GM18517 (cell line): ENCODE measurements at regions not wholly inside any gene's neighbourhood (a gene's known extent, or its start where the extent isn't known, plus 50 kb on each side); places are given as distances from the start of the nearest gene placed in this dataset.

ENCODE experiments used
- ATAC-seq: cut with Tn5 transposase; IDR thresholded peaks from one replicate; pipeline ENCODE4 v1.9.1; 2021; ENCODE audit warnings: mild to moderate bottlenecking, moderate library complexity; ENCODE audit not compliant: unreplicated experiment

DNA sequence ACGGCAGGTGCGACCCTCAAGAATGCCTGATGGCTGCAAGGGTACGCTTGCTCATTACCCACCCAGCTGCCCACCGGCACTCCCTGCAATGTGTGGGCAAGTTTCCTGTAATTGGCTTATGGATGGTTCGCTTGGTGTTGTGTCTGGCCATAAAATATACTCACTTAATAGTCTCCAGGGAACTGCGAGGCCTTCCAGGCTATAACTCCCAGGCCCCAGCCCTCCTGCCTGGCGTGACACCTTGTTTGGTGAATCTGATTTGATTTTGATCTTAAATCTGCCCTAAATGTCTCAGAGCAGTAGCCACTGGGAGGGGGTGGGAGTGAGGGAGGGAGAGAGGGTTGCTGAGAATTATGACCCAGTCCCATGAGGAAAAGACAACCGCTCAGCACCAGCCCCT, 572.2 kb downstream of the BUD13 start:
- ATAC-seq = no peak

DNA sequence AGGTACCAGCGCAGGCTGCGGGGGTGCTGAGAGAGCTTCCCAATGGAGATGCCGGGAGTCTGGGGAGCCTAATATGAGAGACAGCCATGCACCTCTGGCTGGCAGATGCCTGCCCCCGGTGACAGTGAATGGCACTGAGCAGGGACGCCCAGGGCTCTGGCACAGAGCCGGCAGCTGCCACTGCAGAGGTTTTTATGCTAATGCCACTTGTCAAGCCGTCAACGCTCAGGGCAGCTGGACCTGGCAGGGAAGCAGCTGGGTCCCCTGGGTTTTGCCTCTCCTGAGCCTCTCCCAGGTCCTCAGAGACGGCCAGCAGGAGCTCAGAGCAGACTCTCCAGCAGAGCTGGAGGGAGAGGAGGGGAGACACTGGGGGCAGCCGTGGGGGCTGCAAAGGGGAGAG, 573.6 kb downstream of the BUD13 start:
- no peak for ATAC-seq

- ATAC-seq = no peak
These were observed 578.5 kb downstream of the BUD13 start for GRCh38 chr11:116194156-116194904.

- ATAC-seq = no peak
These were observed 579.3 kb downstream of the BUD13 start for GRCh38 chr11:116193321-116194131.

DNA sequence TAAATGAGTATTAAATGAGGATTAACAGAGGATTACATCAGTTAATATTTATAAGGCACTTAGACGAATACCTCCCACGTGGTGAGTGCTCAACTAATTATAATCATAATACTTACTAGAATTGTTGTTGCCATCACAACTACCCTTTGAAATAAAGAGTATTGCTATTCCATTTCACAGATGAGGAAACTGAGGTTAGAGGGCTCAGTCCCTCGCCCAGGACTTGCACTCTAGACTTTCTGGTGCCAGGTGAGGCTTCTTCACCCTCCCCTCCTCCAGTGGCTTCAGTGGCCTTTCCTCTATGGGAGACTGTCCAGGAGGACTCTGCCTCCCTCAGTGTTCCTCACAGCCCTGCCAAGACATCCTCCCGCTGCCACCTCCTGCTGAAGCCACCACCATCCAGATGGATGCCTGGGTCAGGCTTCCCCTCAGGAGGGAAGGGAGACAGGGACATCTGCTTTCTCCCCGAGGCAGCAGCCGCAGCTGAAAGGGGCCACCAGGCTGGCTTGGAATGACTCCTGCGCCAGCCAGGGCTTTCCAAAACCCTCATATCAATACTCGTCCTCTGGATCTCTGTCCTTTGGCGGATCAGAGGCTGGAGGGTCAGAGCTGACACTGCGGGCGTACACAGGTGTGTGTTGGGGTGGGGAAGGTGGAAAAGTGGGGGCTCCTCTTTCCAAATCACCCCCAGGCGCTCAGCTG, 580.1 kb downstream of the BUD13 start:
- ATAC-seq = no peak

- no peak for ATAC-seq
These were observed 581.9 kb downstream of the BUD13 start for GRCh38 chr11:116190861-116191260.

- no peak for ATAC-seq
These were observed 583.2 kb downstream of the BUD13 start for GRCh38 chr11:116189408-116190170.

DNA sequence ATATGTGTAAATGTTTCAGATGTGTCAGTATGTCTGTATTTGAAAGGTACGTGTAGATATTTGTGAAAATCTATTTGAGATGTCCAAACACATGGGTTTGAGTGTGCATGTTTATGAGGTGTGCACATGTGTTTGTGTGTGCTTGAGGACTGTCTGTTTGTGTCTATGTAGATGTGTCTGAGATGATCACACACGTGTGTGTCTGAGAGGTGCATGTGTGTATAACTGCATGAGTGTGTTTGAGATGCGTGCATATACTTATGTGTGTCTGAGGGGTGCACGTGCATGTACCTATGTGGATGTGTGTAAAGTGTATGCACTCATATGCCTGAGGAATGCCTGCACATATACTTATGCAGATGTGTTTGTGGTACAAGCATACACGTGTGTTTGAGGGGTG, 584.4 kb downstream of the BUD13 start:
- ATAC-seq = no peak

- ATAC-seq = no peak
These were observed 585.8 kb downstream of the BUD13 start for GRCh38 chr11:116187026-116187425.

DNA sequence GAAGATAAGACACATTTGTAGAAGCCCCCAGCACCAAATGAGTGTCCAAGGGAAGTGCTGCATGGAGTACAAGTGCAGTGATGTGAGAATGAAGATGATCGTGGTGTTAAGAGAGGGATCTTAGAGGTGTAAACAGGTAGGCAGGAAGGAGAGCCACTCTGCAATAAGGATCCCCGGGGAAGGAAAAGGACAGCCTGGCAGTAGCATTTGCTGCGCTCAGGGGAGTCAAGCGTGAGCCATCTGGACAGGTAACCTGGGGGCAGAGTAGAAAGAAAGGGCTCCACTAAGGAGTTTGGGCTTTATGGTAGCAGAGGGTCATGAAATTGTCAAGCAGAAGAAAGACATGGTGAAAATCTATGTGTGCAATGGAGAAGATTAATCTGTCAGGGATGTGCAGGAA, 587.2 kb downstream of the BUD13 start:
- no peak for ATAC-seq

DNA sequence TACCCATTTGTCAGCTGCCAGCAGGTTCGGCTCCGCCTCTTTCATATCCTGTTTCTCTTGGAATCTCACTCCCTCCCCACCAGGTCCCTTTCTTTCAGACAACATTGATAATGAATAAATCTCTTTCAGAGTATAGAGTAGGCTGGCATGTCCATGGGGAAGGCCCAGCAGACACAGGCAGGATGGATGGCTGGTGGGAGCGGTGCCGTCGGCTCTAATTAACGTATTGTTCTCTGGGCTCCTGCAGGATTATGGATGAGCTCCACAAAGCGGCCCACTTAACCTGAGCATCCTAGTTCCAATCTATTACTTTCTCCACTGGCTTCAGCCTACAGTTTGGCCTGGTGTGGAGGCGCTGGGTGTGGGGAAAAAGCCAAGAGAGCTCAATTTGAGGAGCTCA, 588.0 kb downstream of the BUD13 start:
- ATAC-seq = no peak

DNA sequence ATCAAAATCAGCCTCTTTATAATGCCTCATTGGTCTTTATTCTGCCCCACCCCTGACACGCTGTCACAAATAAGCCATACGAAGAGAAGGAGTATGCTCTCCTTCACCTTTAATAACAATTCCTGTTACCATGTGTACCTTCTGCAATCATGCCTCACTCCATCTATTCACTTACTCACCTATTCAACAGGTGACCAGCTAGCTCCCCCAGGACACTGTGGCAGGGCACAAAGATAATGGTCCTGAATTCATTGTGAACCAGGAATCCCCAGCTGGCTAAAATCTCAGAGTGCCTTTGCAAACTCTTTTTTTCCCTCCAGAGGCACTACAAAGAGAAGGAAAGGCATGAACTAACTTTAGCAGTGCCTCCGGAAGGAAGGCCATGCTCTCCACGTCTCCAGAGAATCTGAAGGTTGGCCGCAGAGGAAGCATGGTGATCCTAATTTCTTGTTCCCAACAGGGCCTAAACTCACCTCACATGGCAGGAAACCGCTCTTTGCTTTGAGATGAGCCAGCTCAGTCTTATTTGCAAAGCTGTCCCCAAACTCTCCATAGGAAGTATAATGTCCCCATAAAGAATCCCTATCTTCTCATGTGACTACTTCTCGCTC, 590.3 kb downstream of the BUD13 start:
- no peak for ATAC-seq

GRCh38 chr11:116180806-116181600, 591.8 kb downstream of the BUD13 start:
- ATAC-seq = no peak

DNA sequence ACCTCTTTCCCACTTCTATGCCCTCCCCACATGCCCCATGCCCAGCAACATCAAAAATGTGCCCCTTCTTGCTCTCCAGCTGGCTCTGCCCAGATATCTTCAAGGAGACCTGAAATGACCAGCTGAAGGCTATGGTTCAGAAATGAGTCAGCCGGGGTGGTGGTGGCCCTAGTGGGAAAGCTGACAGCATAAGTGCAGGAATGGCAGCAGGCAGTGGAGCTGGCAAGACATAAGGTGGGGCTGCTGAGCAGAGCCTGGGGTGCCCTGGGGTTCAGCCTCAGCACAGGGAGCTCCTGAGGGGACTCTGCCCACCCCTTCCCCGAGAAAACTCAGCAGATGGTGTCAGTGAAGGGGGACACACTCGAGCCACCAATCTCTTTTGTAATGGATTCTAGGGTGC, 593.4 kb downstream of the BUD13 start:
- ATAC-seq = no peak

DNA sequence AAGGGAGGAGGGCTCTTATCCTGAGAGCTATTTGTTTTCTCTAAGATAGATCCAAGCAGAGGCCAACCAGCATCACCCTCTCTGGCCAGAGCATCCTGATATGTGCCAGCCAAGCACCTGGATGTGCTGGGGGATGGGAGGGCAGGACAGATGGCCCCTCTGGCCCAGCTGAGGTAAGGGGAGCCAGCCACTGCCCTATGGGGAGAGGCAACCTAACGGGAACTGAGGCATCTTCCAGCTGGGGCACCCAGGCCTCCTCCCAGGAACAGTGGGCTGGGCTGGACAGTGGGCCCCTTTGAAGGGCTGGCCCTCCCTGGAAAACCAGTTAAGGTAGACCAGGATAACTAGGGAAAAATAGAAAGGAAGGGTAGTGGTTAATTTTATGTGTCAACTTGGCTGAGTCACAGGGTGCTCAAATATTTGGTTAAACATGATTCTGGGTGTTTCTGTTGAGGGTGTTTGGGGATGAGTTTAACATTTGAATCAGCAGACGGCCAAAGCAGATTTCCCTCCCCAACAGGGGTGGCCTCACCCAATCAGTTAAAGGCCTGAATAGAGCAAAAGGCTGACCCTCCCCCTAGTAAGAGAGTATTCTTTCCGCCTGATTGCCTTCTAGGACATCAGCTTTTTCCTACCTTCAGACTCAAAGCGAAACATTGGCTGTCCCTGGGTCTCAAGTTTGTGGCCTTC, 595.1 kb downstream of the BUD13 start:
- ATAC-seq = no peak

GRCh38 chr11:116176484-116177005, 596.2 kb downstream of the BUD13 start:
- ATAC-seq = no peak

- no peak for ATAC-seq
These were observed 597.1 kb downstream of the BUD13 start for GRCh38 chr11:116175707-116176106.

GRCh38 chr11:116173941-116174911, 598.6 kb downstream of the BUD13 start:
- ATAC-seq = no peak
